HL-60 (cell line): ENCODE measurements at regions not wholly inside any gene's neighbourhood (a gene's known extent, or its start where the extent isn't known, plus 50 kb on each side); places are given as distances from the start of the nearest gene placed in this dataset.

Source experiments
- DNase-seq, 2 experiments: peaks; one replicate each; pipeline ENCODE4 v3.0.0-alpha.2; 2010 to 2020; ENCODE audit warnings: low read depth in 1 of 2, low spot score in 1 of 2
- H3K27ac ChIP-seq: fragments of 250-450 bp; sonication (Bioruptor Pico); replicated peaks from 2 replicates; pipeline ENCODE4 v1.5.1; 2020; ENCODE audit warnings: mild to moderate bottlenecking, moderate library complexity
- H3K27me3 ChIP-seq: fragments of 250-450 bp; sonication (Bioruptor Pico); 2 replicates; pipeline ENCODE4 v1.5.1; 2021; ENCODE audit warnings: mild to moderate bottlenecking, moderate library complexity; ENCODE audit not compliant: insufficient read depth, poor library complexity, severe bottlenecking
- H3K4me3 ChIP-seq: replicated peaks from 2 replicates; pipeline ENCODE4 v1.5.1; 2011; ENCODE audit warnings: mild to moderate bottlenecking, control low read depth, low read length; ENCODE audit not compliant: insufficient read depth
- GABPA ChIP-seq: IDR thresholded peaks from 2 replicates; pipeline ENCODE4 v1.6.1; 2012; ENCODE audit warnings: low read depth
- POLR2AphosphoS5 ChIP-seq: IDR thresholded peaks from 2 replicates; pipeline ENCODE4 v1.6.1; 2012; ENCODE audit warnings: low read depth
- SPI1 ChIP-seq: IDR thresholded peaks from 2 replicates; pipeline ENCODE4 v1.6.1; 2012; ENCODE audit warnings: low read depth, mild to moderate bottlenecking, borderline replicate concordance
- TF ChIP-seq, protein P1 (sequence below): IDR thresholded peaks from 2 replicates; pipeline ENCODE4 v1.6.1; 2012; ENCODE audit warnings: low read depth; ENCODE audit not compliant: insufficient replicate concordance
- TF ChIP-seq, protein P2 (sequence below): IDR thresholded peaks from one replicate; pipeline ENCODE4 v1.5.1; 2011; ENCODE audit warnings: low read length, control low read depth, inconsistent platforms; ENCODE audit not compliant: insufficient read depth

DNA sequence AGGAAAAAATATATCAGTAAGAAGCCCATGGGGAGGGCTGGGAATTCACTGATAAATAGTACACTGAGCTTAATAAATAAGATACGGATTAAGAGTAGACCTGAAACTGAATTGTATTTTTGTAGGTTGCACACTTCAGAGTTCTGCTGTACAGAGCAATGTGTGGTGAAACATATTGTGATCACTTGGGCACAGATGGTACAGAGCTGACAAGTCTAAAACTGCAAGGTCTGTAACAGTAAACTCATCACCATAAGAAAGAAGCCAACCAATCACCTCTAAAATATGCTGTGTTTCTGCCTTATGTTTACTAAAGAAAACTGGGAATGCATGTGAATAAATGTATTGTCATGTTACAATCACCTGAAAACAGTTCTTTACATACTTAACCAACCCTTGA lies 360.7 kb downstream of the MRPL39 start:
- TF ChIP-seq POLR2AphosphoS5 (no peak), SPI1 (no peak), GABPA (no peak)
- TF ChIP-seq, protein P1, sequence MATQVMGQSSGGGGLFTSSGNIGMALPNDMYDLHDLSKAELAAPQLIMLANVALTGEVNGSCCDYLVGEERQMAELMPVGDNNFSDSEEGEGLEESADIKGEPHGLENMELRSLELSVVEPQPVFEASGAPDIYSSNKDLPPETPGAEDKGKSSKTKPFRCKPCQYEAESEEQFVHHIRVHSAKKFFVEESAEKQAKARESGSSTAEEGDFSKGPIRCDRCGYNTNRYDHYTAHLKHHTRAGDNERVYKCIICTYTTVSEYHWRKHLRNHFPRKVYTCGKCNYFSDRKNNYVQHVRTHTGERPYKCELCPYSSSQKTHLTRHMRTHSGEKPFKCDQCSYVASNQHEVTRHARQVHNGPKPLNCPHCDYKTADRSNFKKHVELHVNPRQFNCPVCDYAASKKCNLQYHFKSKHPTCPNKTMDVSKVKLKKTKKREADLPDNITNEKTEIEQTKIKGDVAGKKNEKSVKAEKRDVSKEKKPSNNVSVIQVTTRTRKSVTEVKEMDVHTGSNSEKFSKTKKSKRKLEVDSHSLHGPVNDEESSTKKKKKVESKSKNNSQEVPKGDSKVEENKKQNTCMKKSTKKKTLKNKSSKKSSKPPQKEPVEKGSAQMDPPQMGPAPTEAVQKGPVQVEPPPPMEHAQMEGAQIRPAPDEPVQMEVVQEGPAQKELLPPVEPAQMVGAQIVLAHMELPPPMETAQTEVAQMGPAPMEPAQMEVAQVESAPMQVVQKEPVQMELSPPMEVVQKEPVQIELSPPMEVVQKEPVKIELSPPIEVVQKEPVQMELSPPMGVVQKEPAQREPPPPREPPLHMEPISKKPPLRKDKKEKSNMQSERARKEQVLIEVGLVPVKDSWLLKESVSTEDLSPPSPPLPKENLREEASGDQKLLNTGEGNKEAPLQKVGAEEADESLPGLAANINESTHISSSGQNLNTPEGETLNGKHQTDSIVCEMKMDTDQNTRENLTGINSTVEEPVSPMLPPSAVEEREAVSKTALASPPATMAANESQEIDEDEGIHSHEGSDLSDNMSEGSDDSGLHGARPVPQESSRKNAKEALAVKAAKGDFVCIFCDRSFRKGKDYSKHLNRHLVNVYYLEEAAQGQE, result no peak
- TF ChIP-seq, protein P2, sequence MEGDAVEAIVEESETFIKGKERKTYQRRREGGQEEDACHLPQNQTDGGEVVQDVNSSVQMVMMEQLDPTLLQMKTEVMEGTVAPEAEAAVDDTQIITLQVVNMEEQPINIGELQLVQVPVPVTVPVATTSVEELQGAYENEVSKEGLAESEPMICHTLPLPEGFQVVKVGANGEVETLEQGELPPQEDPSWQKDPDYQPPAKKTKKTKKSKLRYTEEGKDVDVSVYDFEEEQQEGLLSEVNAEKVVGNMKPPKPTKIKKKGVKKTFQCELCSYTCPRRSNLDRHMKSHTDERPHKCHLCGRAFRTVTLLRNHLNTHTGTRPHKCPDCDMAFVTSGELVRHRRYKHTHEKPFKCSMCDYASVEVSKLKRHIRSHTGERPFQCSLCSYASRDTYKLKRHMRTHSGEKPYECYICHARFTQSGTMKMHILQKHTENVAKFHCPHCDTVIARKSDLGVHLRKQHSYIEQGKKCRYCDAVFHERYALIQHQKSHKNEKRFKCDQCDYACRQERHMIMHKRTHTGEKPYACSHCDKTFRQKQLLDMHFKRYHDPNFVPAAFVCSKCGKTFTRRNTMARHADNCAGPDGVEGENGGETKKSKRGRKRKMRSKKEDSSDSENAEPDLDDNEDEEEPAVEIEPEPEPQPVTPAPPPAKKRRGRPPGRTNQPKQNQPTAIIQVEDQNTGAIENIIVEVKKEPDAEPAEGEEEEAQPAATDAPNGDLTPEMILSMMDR, result no peak
- DNase-seq, result no peak
- Histone ChIP-seq H3K27ac (no peak overlapping the region), H3K27me3 (no peaks in the 10 kb centered on the region), H3K4me3 (no peak overlapping the region)

GRCh38 chr21:25244735-25245134 lies 362.5 kb downstream of the MRPL39 start:
- no peaks in the 10 kb centered on the region for H3K27me3 ChIP-seq
- no peak overlapping the region for H3K27ac ChIP-seq
- no peak overlapping the region for H3K4me3 ChIP-seq
- TF ChIP-seq SPI1 (no peak), POLR2AphosphoS5 (no peak), GABPA (no peak)
- TF ChIP-seq, protein P1, result no peak
- TF ChIP-seq, protein P2, result no peak
- no peak for DNase-seq

- Histone ChIP-seq H3K27me3 (no peaks in the 10 kb centered on the region), H3K4me3 (no peak overlapping the region), H3K27ac (no peak overlapping the region)
- TF ChIP-seq, protein P1, result no peak
- TF ChIP-seq GABPA (no peak), POLR2AphosphoS5 (no peak), SPI1 (no peak)
- TF ChIP-seq, protein P2, result no peak
- no peak for DNase-seq
Measured at GRCh38 chr21:25243808-25244207, 363.5 kb downstream of the MRPL39 start.
